ENCODE measurements at regions not wholly inside any gene's neighbourhood (a gene's known extent, or its start where the extent isn't known, plus 50 kb on each side); places are given as distances from the start of the nearest gene placed in this dataset.

DNA sequence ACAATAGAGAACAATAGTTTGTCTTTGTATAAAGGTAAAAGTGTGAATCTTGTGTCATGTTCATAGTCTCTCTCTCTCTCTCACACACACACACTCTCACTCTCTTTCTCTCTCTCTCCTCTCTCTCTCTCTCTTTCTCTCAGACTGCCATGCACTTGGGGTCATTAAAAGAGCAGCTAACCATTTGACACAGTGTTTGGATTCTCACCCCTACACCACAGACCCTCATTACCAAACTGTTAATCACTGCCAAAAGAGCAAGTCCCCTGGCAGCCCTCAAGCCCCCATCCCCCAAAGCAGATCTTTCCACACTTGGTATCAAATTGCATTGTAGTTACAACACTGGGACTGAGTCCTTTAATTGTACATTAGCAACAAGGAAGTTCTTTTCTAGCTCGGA is 305.8 kb upstream of the RSPO3 start:
- TF ChIP-seq CTCF (IDR thresholded peaks at IDR 0.05; ENCODE audit: low read length) (no peak), EZH2 (optimal IDR thresholded peaks at IDR 0.05; ENCODE audit: low read depth, low read length) (no peak), EZH2phosphoT487 (IDR thresholded peaks at IDR 0.05; ENCODE audit: low read length) (no peak)
